T-helper 17 cell (primary cell): ENCODE measurements at regions not wholly inside any gene's neighbourhood (a gene's known extent, or its start where the extent isn't known, plus 50 kb on each side); places are given as distances from the start of the nearest gene placed in this dataset.
"Not testable (repeated sequence)": the region's sequence is repeated elsewhere in the genome, so short reads cannot be mapped to it uniquely, and the experiment has no call there.

ENCODE experiments used
- ATAC-seq: fragments of 150-1000 bp; cut with Tn5 transposase; 2 replicates; pipeline ENCODE4 v1.10.0; 2021; ENCODE audit warnings: mild to moderate bottlenecking, moderate library complexity
- DNase-seq, 3 donors: peaks; one replicate each; pipeline versions ENCODE4 v3.0.0 to v3.0.0-alpha.2; 2020 to 2021
- H3K9me3 ChIP-seq: one replicate; pipeline ENCODE4 v1.7.0; 2013; ENCODE audit warnings: low read length, mild to moderate bottlenecking; ENCODE audit not compliant: control insufficient read depth, poor library complexity, severe bottlenecking
- H3K27ac Mint-ChIP-seq: one replicate; pipeline ENCODE4 v1.8.0; 2022; ENCODE audit warnings: mild to moderate bottlenecking, moderate library complexity, mixed read lengths
- H3K27me3 Mint-ChIP-seq: one replicate; pipeline ENCODE4 v1.8.0; 2022; ENCODE audit warnings: mixed read lengths
- H3K36me3 Mint-ChIP-seq: one replicate; pipeline ENCODE4 v1.8.0; 2022; ENCODE audit warnings: low read depth, mixed read lengths
- H3K4me1 Mint-ChIP-seq: one replicate; pipeline ENCODE4 v1.8.0; 2022; ENCODE audit warnings: mild to moderate bottlenecking, mixed read lengths
- H3K4me3 Mint-ChIP-seq: one replicate; pipeline ENCODE4 v1.8.0; 2022; ENCODE audit warnings: mild to moderate bottlenecking, moderate library complexity, mixed read lengths

DNA sequence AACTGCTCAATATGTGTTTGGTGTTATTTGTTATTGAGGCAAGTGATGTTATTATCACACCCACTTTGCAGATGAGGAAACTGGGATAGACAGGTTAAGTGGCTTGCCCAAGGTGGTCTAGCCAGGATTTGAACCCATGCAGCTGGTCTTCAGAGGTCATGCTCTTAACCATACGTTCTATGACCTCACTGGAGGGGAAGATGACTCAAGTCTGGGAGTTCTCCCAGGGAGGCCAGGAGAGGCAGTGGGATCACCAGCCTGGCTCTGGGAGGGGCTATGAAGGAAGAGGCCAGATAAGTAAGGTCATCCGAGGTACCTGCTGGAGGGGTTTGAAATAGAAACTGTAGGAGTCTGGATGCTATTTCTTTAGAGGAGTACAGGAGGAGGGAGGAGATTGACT, 95.3 kb downstream of the NAV1 start:
- Mint-ChIP-seq H3K4me1 (peaks cover 3% of the 10 kb centered on the region), H3K4me3 (no peak overlapping the region), H3K36me3 (peaks cover 3% of the 10 kb centered on the region), H3K27me3 (peaks cover 18% of the 10 kb centered on the region), H3K27ac (no peak overlapping the region)
- H3K9me3 ChIP-seq = no peaks in the 10 kb centered on the region
- ATAC-seq (no peak), DNase-seq (no peak)

DNA sequence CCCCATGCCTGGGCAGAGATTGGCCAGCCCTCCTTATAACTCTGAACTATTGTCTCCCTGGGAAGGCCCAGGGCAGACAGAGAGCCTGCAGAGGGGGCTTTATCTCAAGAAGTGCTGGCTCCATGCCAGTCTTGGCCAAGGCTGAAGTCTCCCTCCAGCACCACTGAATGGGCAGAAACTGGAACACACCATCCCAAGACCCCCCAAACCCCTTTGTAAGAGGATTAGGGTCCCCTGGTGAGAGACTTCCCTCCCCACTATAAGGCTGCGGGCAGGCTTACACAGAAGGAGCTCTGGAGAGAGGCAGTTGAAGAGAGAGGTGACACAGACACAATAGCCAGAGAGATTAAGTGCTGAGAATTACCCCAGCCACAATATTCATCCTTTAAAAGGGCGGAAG, 97.2 kb downstream of the NAV1 start:
- H3K27ac Mint-ChIP-seq = no peak overlapping the region
- no peak overlapping the region for H3K4me3 Mint-ChIP-seq
- peaks cover 4% of the 10 kb centered on the region for H3K4me1 Mint-ChIP-seq
- H3K36me3 Mint-ChIP-seq = peaks cover 3% of the 10 kb centered on the region
- ATAC-seq (no peak), DNase-seq (no peak)
- peaks cover 22% of the 10 kb centered on the region for H3K27me3 Mint-ChIP-seq
- H3K9me3 ChIP-seq = no peaks in the 10 kb centered on the region

DNA sequence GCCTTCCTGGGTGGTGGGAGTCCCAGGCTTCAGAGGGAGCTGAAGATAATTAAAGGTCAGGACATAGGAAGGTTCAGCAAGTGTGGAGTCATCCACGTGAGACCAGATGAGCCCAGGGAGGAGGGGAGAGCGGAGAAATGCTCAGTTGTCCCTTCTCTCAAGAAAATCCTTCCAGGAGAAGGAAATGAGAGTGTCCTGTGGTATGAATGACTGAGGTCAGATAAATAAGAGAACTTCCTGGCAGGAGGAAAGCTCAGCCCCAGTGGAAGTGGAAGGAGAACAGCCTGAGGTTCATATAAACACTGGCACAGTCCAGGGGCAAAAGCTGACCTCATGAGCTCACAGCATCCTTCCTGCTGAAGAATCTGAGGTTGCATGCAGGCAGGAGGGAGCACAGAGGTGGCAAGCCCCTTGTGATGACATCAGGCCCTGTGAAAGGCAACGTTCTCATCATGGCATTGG, 97.6 kb downstream of the NAV1 start:
- H3K4me1 Mint-ChIP-seq = peaks cover 4% of the 10 kb centered on the region
- no peaks in the 10 kb centered on the region for H3K9me3 ChIP-seq

DNA sequence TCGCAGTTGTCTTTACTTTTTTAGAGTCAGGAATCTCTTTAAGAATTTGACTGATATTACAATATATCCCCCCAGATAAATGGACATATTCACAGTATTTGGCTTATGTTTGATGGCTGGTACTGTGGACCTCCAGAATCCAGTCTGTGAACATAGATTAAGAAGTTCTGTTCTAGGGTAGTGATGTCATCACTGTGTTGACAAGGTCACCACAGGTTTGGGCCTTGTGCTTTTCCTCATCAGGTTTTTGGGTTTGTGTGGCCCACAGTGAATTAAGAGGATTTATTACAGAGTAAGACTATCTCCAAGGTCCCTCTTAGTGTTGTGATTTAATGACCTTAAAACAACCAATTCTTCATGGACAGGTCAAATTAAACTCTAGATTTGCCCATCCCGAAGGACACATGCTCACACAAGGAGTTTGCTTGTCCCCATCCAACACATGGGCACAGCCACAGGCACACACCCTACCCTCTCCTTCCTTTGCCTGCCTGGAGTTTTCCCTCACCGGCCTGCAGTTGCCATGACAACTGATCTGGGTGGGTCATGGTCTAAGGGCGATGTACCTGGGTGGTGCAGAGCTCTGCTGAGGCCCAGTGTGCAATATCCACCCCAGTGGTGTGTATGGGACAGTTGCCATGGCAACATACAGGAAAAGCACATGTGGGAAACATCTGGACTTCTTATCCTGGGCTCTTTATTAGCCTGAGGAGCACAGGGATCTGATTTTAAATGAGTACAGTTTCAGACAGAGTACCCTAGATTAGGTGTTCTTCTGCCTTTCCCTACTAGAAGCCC, 98.6 kb downstream of the NAV1 start:
- Mint-ChIP-seq H3K36me3 (peaks cover 3% of the 10 kb centered on the region), H3K4me1 (peaks cover 4% of the 10 kb centered on the region), H3K27me3 (peaks cover 18% of the 10 kb centered on the region), H3K27ac (no peak overlapping the region), H3K4me3 (no peak overlapping the region)
- ATAC-seq = no peak
- no peaks in the 10 kb centered on the region for H3K9me3 ChIP-seq
- no peak for DNase-seq

More for the DNA sequence above, 97.6 kb downstream of the NAV1 start:
- H3K27ac Mint-ChIP-seq = no peak overlapping the region
- DNase-seq (no peak), ATAC-seq (no peak)
- peaks cover 3% of the 10 kb centered on the region for H3K36me3 Mint-ChIP-seq
- no peak overlapping the region for H3K4me3 Mint-ChIP-seq
- H3K27me3 Mint-ChIP-seq = peaks cover 22% of the 10 kb centered on the region

DNA sequence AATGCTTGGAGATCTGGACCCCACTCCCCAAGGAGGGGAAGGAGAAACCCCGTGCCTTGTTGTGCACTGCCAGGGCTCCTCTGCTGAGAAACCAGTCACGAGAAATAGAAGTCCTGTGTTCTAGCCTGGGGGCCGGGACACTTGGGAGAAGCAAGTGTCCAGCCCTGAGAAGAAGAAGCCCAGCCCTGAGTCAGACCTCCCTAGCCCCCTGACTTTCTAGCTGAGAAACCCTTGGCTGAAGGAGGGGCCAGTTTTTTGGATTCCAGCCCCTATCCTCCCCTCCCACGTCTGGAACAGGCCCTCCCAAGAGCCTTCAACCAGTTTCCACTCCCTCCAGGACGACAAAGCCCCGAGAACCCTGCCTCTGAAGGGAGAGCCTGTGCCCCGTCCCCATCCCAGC, 100.5 kb downstream of the NAV1 start:
- H3K36me3 Mint-ChIP-seq = peaks cover 5% of the 10 kb centered on the region
- H3K27me3 Mint-ChIP-seq = peaks cover 17% of the 10 kb centered on the region
- no peaks in the 10 kb centered on the region for H3K9me3 ChIP-seq
- no peak for ATAC-seq
- DNase-seq = no peak
- H3K4me3 Mint-ChIP-seq = no peak overlapping the region
- peaks cover 4% of the 10 kb centered on the region for H3K4me1 Mint-ChIP-seq
- no peak overlapping the region for H3K27ac Mint-ChIP-seq

DNA sequence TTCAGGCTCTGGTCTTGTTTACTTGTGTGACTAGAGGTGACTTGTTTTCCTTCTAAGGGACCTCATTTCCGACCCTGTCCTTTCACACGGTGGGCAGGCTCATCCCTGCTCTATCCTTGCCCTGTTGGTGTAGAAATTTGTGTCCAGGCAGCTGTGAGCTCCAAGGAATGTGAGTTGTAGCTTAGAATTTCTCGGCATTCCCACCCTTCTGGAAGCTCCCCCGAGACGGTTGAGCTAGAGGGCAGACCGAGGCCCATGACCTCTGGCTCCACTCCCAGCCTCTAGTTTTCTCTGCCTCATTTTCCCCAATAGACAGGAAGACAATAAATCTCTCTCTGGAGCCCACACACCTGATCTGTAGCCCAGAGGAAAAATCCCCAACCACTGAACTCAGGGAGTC, 100.9 kb downstream of the NAV1 start:
- Mint-ChIP-seq H3K36me3 (peaks cover 5% of the 10 kb centered on the region), H3K27ac (no peak overlapping the region), H3K4me3 (no peak overlapping the region), H3K27me3 (peaks cover 17% of the 10 kb centered on the region), H3K4me1 (peaks cover 4% of the 10 kb centered on the region)
- ATAC-seq (no peak), DNase-seq (no peak)
- no peaks in the 10 kb centered on the region for H3K9me3 ChIP-seq

DNA sequence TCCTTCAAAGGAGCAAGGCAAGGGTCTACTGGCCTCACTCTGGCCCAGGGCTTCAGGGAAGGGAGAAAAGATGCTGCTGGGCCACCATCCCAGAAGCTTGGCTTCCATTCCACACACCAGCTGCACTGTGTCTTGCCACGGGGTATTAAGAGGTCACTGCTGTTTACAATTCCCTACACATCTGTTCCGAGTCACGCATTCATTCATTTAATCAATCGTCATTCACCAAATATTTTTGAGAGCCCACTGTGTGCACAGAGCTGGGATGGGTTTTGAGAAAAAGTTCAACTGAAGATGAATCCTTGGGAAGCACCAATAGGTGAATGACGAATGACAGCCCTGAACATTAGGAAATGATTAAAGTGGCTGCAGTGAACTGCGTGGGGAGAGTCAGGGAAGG, 101.7 kb downstream of the NAV1 start:
- DNase-seq = no peak
- no peak overlapping the region for H3K4me3 Mint-ChIP-seq
- H3K27me3 Mint-ChIP-seq = peaks cover 17% of the 10 kb centered on the region
- no peak overlapping the region for H3K27ac Mint-ChIP-seq
- peaks cover 4% of the 10 kb centered on the region for H3K4me1 Mint-ChIP-seq
- no peak for ATAC-seq
- H3K9me3 ChIP-seq = no peaks in the 10 kb centered on the region
- H3K36me3 Mint-ChIP-seq = peaks cover 5% of the 10 kb centered on the region

DNA sequence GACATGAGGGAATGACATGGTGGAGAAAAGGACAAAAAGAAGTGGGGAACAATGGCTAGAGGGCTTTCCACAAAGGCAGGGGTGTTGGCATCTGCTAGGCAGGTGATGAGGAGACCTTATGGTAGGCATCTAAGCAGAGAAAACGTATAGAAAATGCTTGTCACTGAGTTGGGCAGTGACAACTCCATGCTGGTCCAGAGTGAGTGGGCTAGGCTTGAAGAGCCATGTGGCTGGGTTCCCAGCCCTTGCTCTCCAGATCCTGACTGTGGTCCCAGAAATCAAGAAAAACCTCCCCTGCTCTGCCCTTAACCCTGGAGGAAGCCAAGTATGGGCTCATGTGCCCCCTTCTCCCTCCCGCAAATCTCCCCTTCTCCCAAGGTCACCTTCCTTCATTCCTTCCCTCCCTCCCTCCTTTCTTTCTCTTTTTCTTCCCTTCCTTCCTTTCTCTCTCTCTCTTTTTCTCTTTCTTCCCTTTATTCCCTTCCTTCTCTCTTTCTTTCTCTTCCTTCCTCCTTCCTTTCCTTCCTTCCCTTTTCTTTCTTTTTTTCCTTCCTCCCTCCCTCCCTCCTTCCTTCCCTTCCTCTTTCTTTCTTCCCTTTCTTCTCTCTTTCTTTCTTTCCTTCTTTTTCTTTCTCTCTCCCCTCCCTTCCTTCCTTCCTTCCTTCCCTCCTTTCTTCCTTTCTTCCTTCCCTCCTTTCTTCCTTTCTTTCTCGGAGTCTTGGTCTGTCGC, 102.8 kb downstream of the NAV1 start:
- Mint-ChIP-seq H3K4me1 (peaks cover 4% of the 10 kb centered on the region), H3K27ac (no peak overlapping the region)
- no peak for ATAC-seq

DNA sequence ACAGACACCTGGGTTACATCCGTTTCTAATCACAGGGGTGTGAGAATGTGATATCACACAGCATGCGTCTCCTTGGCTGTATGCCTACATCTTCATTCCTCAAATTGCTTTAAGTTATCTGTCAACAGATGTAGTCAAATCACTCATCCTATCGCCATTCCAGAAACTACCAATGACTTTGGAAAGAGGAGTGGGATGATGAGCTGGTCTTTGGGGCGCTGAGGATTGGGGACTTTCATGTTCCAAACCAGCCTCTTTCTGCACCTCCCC, 104.8 kb downstream of the NAV1 start:
- DNase-seq (no peak), ATAC-seq (no peak)
- H3K4me3 Mint-ChIP-seq = no peak overlapping the region
- H3K27ac Mint-ChIP-seq = no peak overlapping the region
- peaks cover 7% of the 10 kb centered on the region for H3K4me1 Mint-ChIP-seq
- peaks cover 33% of the 10 kb centered on the region for H3K27me3 Mint-ChIP-seq
- peaks cover 4% of the 10 kb centered on the region for H3K36me3 Mint-ChIP-seq
- H3K9me3 ChIP-seq = no peaks in the 10 kb centered on the region

More for the DNA sequence above, 102.8 kb downstream of the NAV1 start:
- H3K9me3 ChIP-seq = no peaks in the 10 kb centered on the region
- Mint-ChIP-seq H3K27me3 (peaks cover 26% of the 10 kb centered on the region), H3K36me3 (peaks cover 5% of the 10 kb centered on the region), H3K4me3 (no peak overlapping the region)
- DNase-seq = no peak

DNA sequence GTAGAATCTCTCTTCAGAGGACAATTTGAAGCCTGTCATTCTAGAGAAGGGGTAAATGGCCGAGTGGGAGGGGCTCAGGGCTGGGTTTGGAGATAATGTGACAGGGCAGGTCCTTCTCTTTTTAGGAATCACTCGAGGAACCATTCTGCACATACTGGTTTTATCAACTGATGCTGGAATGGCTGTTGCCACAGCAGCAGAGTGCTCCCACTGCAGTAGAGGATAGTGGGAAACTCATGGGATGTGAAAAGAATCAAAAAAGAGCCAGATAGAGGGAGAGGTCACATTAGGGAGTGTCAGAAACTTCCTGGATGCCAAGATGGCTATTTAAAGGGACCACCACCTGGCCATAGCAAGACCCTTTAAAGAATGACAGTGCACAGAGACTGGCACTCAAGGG, 105.3 kb downstream of the NAV1 start:
- peaks cover 5% of the 10 kb centered on the region for H3K4me1 Mint-ChIP-seq

DNA sequence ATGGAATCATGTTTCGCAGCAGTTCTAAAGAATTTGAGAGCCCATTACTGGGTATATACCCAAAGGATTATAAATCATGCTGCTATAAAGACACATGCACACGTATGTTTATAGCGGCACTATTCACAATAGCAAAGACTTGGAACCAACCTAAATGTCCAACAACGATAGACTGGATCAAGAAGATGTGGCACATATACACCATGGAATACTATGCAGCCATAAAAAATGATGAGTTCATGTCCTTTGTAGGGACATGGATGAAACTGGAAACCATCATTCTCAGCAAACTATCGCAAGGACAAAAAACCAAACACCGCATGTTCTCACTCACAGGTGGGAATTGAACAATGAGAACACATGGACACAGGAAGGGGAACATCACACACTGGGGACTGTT, 106.1 kb downstream of the NAV1 start:
- H3K27ac Mint-ChIP-seq, H3K4me1 Mint-ChIP-seq, ATAC-seq, H3K36me3 Mint-ChIP-seq, H3K9me3 ChIP-seq, DNase-seq, H3K4me3 Mint-ChIP-seq: not testable (repeated sequence)
- peaks cover 31% of the 10 kb centered on the region for H3K27me3 Mint-ChIP-seq

More for the DNA sequence above, 105.3 kb downstream of the NAV1 start:
- ATAC-seq = no peak
- Mint-ChIP-seq H3K4me3 (no peak overlapping the region), H3K27me3 (peaks cover 30% of the 10 kb centered on the region), H3K36me3 (peaks cover 2% of the 10 kb centered on the region), H3K27ac (no peak overlapping the region)
- no peaks in the 10 kb centered on the region for H3K9me3 ChIP-seq
- DNase-seq = no peak

DNA sequence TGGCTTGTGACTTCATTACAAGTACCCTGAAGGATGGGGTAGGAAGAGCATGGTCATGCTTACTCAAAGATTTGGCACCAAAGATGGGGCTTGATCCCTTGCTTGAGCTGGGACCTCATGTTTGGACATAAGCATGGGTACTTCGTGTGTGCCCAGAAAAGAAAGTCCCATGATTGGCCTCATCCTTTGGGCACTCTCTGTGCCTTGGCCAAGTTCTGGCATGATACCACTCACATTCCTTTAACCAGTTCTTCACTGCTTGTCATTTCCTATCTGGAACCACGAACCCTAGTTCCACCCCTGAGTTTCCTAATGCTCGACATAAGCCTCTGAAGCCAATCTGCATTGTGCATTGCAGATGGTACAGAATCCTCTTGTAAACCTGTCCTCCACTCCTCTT, 107.0 kb downstream of the NAV1 start:
- H3K36me3 Mint-ChIP-seq = peaks cover 2% of the 10 kb centered on the region
- H3K27ac Mint-ChIP-seq = no peak overlapping the region
- no peak overlapping the region for H3K4me3 Mint-ChIP-seq
- DNase-seq = no peak
- H3K27me3 Mint-ChIP-seq = peaks cover 37% of the 10 kb centered on the region
- ATAC-seq = no peak
- no peaks in the 10 kb centered on the region for H3K9me3 ChIP-seq
- peaks cover 4% of the 10 kb centered on the region for H3K4me1 Mint-ChIP-seq

DNA sequence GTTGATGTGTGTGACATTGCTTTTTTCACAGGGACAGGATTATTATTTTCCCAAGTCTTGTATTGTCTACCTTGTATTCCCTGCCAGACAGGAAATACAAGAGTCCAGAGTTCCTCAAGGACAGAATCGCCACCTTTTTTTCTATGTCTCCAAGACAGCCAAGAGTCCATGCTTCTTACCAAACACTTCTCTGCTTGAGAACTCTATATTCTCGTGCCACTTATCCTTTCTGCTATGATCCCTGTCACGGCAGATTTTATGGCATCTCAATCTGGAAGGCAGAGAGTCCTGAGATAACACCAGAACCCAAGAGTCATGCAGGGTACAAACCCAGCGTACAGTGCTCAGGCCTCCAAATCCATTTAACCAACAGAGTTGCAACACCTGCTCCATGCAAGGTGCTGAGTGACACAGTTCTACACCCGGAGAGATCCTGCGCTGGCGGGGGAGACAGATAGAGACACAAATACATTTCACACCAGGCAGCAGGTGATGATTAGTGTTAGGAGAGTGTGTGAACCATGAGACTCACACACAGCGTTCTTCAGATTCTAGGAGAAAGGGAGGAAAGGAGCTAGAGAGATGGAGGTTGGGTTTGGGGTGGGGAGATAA, 107.6 kb downstream of the NAV1 start:
- Mint-ChIP-seq H3K27ac (no peak overlapping the region), H3K36me3 (peaks cover 2% of the 10 kb centered on the region), H3K27me3 (peaks cover 40% of the 10 kb centered on the region), H3K4me1 (peaks cover 4% of the 10 kb centered on the region), H3K4me3 (peak overlapping the region; percentile 59)
- ATAC-seq (no peak), DNase-seq (no peak)
- H3K9me3 ChIP-seq = no peaks in the 10 kb centered on the region
